Left lung (tissue), 4 donors: ENCODE measurements at regions not wholly inside any gene's neighbourhood (a gene's known extent, or its start where the extent isn't known, plus 50 kb on each side); places are given as distances from the start of the nearest gene placed in this dataset.

Experiments used
- ATAC-seq: fragments of 200-7000 bp; cut with Tn5 transposase; one replicate; pipeline ENCODE4 v1.9.1; 2020; ENCODE audit warnings: moderate library complexity
- DNase-seq, 4 donors: peaks; one replicate each; pipeline ENCODE4 v3.0.0-alpha.2; 2013 to 2020
- H3K27ac ChIP-seq, 2 donors: fragments of 200-600 bp; sonication (generic) in 1 of 2; one replicate each; pipeline versions ENCODE4 v1.5.0 to v1.8.0; 2020 to 2021
- H3K27me3 ChIP-seq, 2 donors: fragments of 200-600 bp; sonication (generic) in 1 of 2; one replicate each; pipeline versions ENCODE4 v1.5.0 to v1.8.0; 2020 to 2021
- H3K36me3 ChIP-seq, 2 donors: fragments of 200-600 bp; sonication (generic) in 1 of 2; one replicate each; pipeline versions ENCODE4 v1.5.0 to v1.8.0; 2020 to 2021
- H3K4me1 ChIP-seq, 2 donors: fragments of 200-600 bp; one replicate each; pipeline ENCODE4 v1.8.0; 2021
- H3K4me3 ChIP-seq, 2 donors: fragments of 200-600 bp; sonication (generic) in 1 of 2; one replicate each; pipeline versions ENCODE4 v1.5.0 to v1.8.0; 2020 to 2021; ENCODE audit warnings: mild to moderate bottlenecking in 1 of 2
- H3K9me3 ChIP-seq, 2 donors: fragments of 200-600 bp; sonication (generic) in 1 of 2; one replicate each; pipeline versions ENCODE4 v1.5.0 to v1.8.0; 2020 to 2021
- CTCF ChIP-seq, 2 donors: fragments of 200-600 bp; sonication (generic) in 1 of 2; IDR thresholded peaks; one replicate each; pipeline versions ENCODE4 v1.5.0 to v1.8.0; 2021; ENCODE audit warnings: antibody characterized with exemption in 2 of 2
- intact Hi-C, 2 donors: fragments of 100-400 bp; cut with DNase I; formaldehyde crosslinking; loops; one replicate each; pipeline versions ENCODE4 v1.11.2 to v1.14.2; 2022
- donor health status: DM: no; HTN: yes; CAD: no.
- donor health status: DM: no; HTN: no; CAD: no.

GRCh38 chr7:131836733-131837132, 280.3 kb upstream of the PODXL start:
- intact Hi-C loops = no loop called here

GRCh38 chr7:131835141-131835540, 278.7 kb upstream of the PODXL start:
- Histone ChIP-seq H3K9me3 (no peaks in the 10 kb centered on the region), H3K36me3 (no peaks in the 10 kb centered on the region), H3K4me1 (no peaks in the 10 kb centered on the region), H3K27ac (no peak overlapping the region), H3K4me3 (no peak overlapping the region), H3K27me3 (peaks cover 4 to 52% of the 10 kb centered on the region in 2 donors)
- intact Hi-C loops = no loop called here
- ATAC-seq (no peak), DNase-seq (no peak)
- TF ChIP-seq CTCF (IDR thresholded peaks at IDR 0.05) = no peak

More at GRCh38 chr7:131836733-131837132, 280.3 kb upstream of the PODXL start:
- DNase-seq = no peak
- H3K4me1 ChIP-seq = no peaks in the 10 kb centered on the region
- no peak for ATAC-seq
- H3K27ac ChIP-seq = no peak overlapping the region
- H3K36me3 ChIP-seq = no peaks in the 10 kb centered on the region
- no peak for TF ChIP-seq CTCF (IDR thresholded peaks at IDR 0.05)
- no peak overlapping the region for H3K4me3 ChIP-seq
- H3K9me3 ChIP-seq = no peaks in the 10 kb centered on the region
- peaks cover 0 to 36% of the 10 kb centered on the region in 2 donors for H3K27me3 ChIP-seq

- Histone ChIP-seq H3K36me3 (no peaks in the 10 kb centered on the region), H3K27me3 (peaks cover 4 to 57% of the 10 kb centered on the region in 2 donors), H3K9me3 (peaks cover 0 to 3% of the 10 kb centered on the region in 2 donors), H3K4me1 (no peaks in the 10 kb centered on the region), H3K4me3 (no peak overlapping the region), H3K27ac (no peak overlapping the region)
- no peak for TF ChIP-seq CTCF (IDR thresholded peaks at IDR 0.05)
- ATAC-seq (no peak), DNase-seq (no peak)
- intact Hi-C loops = no loop called here
Measured at GRCh38 chr7:131830681-131831080, 274.3 kb upstream of the PODXL start.

- peaks cover 0 to 3% of the 10 kb centered on the region in 2 donors for H3K9me3 ChIP-seq
- H3K4me1 ChIP-seq = no peaks in the 10 kb centered on the region
- intact Hi-C loops = no loop called here
- no peak overlapping the region for H3K27ac ChIP-seq
- no peaks in the 10 kb centered on the region for H3K36me3 ChIP-seq
- peaks cover 4 to 51% of the 10 kb centered on the region in 2 donors for H3K27me3 ChIP-seq
- no peak for TF ChIP-seq CTCF (IDR thresholded peaks at IDR 0.05)
- DNase-seq (peak in 1 of 4 donors; percentile 46), ATAC-seq (peak; percentile 44)
- no peak overlapping the region for H3K4me3 ChIP-seq
Measured at GRCh38 chr7:131829947-131830558, 273.6 kb upstream of the PODXL start.

GRCh38 chr7:131827421-131827820, 271.0 kb upstream of the PODXL start:
- no peak overlapping the region for H3K4me3 ChIP-seq
- intact Hi-C loops = no loop called here
- no peaks in the 10 kb centered on the region for H3K4me1 ChIP-seq
- peaks cover 0 to 3% of the 10 kb centered on the region in 2 donors for H3K9me3 ChIP-seq
- peaks cover 4 to 32% of the 10 kb centered on the region in 2 donors for H3K27me3 ChIP-seq
- H3K27ac ChIP-seq = no peak overlapping the region
- no peak for TF ChIP-seq CTCF (IDR thresholded peaks at IDR 0.05)
- ATAC-seq (no peak), DNase-seq (no peak)
- no peaks in the 10 kb centered on the region for H3K36me3 ChIP-seq
